NB4 (cell line): ENCODE measurements at regions not wholly inside any gene's neighbourhood (a gene's known extent, or its start where the extent isn't known, plus 50 kb on each side); places are given as distances from the start of the nearest gene placed in this dataset.

ENCODE experiments used
- CTCF ChIP-seq: IDR thresholded peaks from one replicate; pipeline ENCODE4 v1.5.1; 2012; ENCODE audit warnings: low read depth, low read length
- MYC ChIP-seq: IDR thresholded peaks from 2 replicates; pipeline ENCODE4 v1.6.1; 2011; ENCODE audit warnings: low read depth, low read length
- POLR2A ChIP-seq: IDR thresholded peaks from 2 replicates; pipeline ENCODE4 v1.6.1; 2011; ENCODE audit warnings: mild to moderate bottlenecking; ENCODE audit not compliant: insufficient read length; ENCODE audit errors: extremely low read depth
- TF ChIP-seq, protein P1 (sequence below): IDR thresholded peaks from 2 replicates; pipeline ENCODE4 v1.6.1; 2011; ENCODE audit warnings: low read depth, low read length

GRCh38 chr5:67393211-67393610 lies 196.6 kb upstream of the CD180 start:
- TF ChIP-seq POLR2A (no peak), CTCF (no peak), MYC (no peak)
- TF ChIP-seq, protein P1, sequence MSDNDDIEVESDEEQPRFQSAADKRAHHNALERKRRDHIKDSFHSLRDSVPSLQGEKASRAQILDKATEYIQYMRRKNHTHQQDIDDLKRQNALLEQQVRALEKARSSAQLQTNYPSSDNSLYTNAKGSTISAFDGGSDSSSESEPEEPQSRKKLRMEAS = no peak
